D721Med (cell line): ENCODE measurements at regions not wholly inside any gene's neighbourhood (a gene's known extent, or its start where the extent isn't known, plus 50 kb on each side); places are given as distances from the start of the nearest gene placed in this dataset.

ENCODE experiments used
- DNase-seq: peaks from one replicate; pipeline ENCODE4 v3.0.0; 2011; ENCODE audit warnings: low spot score; ENCODE audit not compliant: insufficient read length
- FAIRE-seq: peaks from 2 replicates; lab custom pipeline; 2011; peaks lifted over from hg19 to GRCh38; lab: Jason Lieb, UNC
- CTCF ChIP-seq: IDR thresholded peaks from 2 replicates; pipeline ENCODE4 v1.5.1; 2012; ENCODE audit warnings: mild to moderate bottlenecking, control low read depth; ENCODE audit not compliant: insufficient read depth; ENCODE audit errors: missing control alignments

GRCh38 chr18:22048221-22048620 is 121.2 kb upstream of the GATA6 start:
- no peak for FAIRE-seq
- no peak for DNase-seq
- no peak for TF ChIP-seq CTCF

DNA sequence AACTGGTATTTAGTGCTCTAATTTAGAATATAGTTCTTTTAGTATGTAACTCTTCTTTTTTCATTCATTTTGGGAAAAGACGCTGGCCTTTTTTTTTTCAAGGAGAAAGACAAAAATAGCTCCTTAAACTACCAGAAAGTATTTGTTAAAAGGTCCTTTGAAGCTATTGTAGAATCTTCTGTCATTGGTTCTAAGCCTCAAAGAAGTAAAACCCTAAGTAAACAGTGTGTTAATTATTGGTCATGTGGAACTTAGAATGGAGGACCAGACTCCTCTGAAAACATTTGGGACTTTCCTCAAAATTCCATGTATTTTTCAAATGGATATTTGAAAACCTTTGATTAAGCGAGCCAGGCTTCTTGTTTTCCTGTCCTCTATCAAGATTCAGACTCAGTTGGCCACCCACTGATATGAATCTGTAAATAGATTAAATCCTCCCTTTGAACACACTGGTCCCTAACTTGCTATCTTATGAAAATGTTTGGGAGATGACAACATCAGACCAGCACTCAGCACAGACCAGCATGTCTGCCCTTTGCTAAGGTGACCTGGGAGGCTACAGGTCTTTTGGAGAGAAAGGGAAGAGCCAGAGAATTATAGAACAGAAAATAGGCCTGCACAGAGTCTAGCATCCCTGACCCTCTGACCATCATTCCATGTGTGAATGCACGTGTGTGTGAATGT is 120.3 kb upstream of the GATA6 start:
- no peak for FAIRE-seq

GRCh38 chr18:22052405-22053105 is 116.8 kb upstream of the GATA6 start:
- no peak for FAIRE-seq
- DNase-seq = no peak
- TF ChIP-seq CTCF = no peak

More for the DNA sequence above, 120.3 kb upstream of the GATA6 start:
- TF ChIP-seq CTCF = no peak
- no peak for DNase-seq

DNA sequence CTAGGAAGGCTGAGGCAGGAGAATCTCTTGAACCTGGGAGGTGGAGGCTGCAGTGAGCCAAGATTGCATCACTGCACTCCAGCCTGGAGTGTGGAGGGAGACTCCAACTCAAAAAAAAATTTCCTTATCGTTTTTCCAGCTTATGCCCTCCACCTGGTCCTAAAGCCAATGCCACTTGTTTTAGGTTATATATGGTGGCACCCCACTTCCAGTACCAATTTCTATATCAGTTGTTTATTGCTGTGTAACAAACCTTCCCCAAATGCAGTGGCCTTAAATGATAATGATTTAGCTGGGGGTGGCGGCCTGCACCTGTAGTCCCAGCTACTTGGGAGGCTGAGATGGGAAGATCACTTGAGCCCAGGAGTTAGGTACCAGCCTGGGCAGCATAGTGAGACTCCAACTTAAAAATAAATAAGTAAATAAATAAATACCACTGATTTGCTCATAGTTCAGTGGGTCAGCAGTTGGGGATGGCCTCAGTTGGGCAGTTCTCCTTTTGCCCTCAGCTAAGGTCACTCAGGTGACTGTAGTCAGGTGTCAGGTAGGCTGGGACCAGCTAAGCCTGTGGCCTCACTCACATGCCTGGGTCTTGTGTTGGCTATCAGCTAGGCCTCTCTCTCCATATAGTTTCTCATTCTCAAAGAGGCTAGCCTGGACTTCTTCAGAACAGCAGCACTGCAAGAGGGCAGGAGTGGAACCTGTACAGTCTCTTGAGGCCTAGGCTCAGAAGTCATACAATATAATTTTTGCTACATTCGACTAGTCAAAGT is 113.7 kb upstream of the GATA6 start:
- no peak for TF ChIP-seq CTCF
- no peak for DNase-seq
- no peak for FAIRE-seq

- DNase-seq (no peak), FAIRE-seq (no peak)
- no peak for TF ChIP-seq CTCF
These were observed 112.4 kb upstream of the GATA6 start for GRCh38 chr18:22056950-22057349.

DNA sequence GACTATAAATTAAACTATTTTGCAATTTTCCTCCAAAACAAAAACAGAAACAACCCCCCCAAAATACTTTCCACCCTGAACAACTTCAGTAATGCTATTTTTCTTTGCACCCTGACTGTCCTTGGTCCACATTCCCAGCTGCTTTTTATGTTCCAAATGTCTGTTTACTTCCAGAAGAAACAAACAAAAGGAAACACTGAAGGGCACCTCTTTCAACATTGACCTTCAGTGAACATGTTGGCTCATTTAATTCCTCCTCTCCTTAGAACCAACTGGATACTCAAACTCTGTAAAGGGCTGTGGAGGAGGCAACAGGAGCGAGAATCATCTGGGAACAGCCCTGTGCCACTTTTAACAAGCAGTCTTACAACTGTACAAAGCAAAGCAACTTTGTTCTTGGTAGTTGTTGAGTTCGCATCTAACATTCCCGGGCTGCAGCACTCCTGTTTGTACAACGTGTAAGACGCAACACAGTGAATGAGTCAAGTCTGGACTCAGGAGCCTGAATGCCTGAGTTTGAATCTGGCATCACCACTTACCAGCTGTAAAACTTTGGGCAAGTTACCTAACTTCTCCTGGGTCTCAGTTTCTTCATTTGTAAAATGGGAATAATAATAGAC is 111.4 kb upstream of the GATA6 start:
- no peak for DNase-seq
- no peak for FAIRE-seq
- TF ChIP-seq CTCF = no peak
